ENCODE measurements at regions not wholly inside any gene's neighbourhood (a gene's known extent, or its start where the extent isn't known, plus 50 kb on each side); places are given as distances from the start of the nearest gene placed in this dataset.

DNA sequence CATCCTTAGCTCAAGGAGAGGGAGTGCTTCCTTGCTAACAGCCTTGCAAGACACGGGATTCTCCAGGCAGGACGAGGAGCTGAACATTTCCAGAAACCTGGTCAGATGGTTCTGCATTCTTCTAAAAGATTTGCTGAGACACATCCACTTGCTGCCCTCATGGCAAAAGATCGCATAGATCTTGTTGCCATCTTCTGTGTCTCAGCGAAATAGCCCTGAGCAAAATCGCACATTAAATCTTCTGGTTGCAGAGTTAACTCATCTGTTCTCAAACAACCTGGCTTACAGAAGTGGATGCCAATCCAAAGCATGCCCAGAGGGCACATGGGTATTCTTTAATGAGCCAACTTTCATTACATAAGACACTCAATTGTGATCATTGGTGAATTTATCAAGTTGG lies 167.5 kb downstream of the PRKX start:
- TF ChIP-seq TAF7 (optimal IDR thresholded peaks at IDR 0.05; ENCODE audit: borderline replicate concordance, low read depth, low read length) (no peak), JUN (IDR thresholded peaks at IDR 0.05; ENCODE audit: low read depth, low read length) (no peak), POLR2A (IDR thresholded peaks at IDR 0.05; ENCODE audit: control extremely low read depth in 1 of 2, low read depth in 2 of 2, low read length in 2 of 2) (no peak), CREB1 (IDR thresholded peaks at IDR 0.05) (no peak), EZH2 (IDR thresholded peaks at IDR 0.05; ENCODE audit: low read depth, low read length, severe bottlenecking) (no peak), GABPA (IDR thresholded peaks at IDR 0.05; ENCODE audit: borderline replicate concordance, insufficient read depth, low read length) (no peak), PHF8 (conservative IDR thresholded peaks at IDR 0.05; ENCODE audit: low read depth, low read length) (no peak)
- TF ChIP-seq, protein P1, sequence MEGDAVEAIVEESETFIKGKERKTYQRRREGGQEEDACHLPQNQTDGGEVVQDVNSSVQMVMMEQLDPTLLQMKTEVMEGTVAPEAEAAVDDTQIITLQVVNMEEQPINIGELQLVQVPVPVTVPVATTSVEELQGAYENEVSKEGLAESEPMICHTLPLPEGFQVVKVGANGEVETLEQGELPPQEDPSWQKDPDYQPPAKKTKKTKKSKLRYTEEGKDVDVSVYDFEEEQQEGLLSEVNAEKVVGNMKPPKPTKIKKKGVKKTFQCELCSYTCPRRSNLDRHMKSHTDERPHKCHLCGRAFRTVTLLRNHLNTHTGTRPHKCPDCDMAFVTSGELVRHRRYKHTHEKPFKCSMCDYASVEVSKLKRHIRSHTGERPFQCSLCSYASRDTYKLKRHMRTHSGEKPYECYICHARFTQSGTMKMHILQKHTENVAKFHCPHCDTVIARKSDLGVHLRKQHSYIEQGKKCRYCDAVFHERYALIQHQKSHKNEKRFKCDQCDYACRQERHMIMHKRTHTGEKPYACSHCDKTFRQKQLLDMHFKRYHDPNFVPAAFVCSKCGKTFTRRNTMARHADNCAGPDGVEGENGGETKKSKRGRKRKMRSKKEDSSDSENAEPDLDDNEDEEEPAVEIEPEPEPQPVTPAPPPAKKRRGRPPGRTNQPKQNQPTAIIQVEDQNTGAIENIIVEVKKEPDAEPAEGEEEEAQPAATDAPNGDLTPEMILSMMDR (IDR thresholded peaks at IDR 0.05; ENCODE audit: control extremely low read depth in 1 of 3, insufficient read depth in 1 of 3, low read depth in 1 of 3, low read length in 3 of 3): no peak

All from H1 (cell line).